Keratinocyte (primary cell): ENCODE measurements at regions not wholly inside any gene's neighbourhood (a gene's known extent, or its start where the extent isn't known, plus 50 kb on each side); places are given as distances from the start of the nearest gene placed in this dataset.

Experiments
- DNase-seq: peaks from one replicate; pipeline ENCODE4 v3.0.0-alpha.2; 2011; ENCODE audit warnings: low read depth, missing footprints, low spot score
- FAIRE-seq: peaks from 2 replicates; lab custom pipeline; 2011; peaks lifted over from hg19 to GRCh38; lab: Jason Lieb, UNC
- H2AFZ ChIP-seq: 2 replicates; pipeline ENCODE4 v1.6.0; 2012; ENCODE audit warnings: low read length, control low read depth, inconsistent platforms; ENCODE audit not compliant: control insufficient read depth
- H3K27ac ChIP-seq: 2 replicates; pipeline ENCODE4 v1.5.1; 2011; ENCODE audit warnings: low read length; ENCODE audit not compliant: control insufficient read depth, insufficient read depth
- H3K27me3 ChIP-seq: 3 replicates; pipeline ENCODE4 v1.6.0; 2011; ENCODE audit warnings: low read length; ENCODE audit not compliant: control insufficient read depth, insufficient read depth; ENCODE audit errors: extremely low read depth
- H3K36me3 ChIP-seq, 2 experiments: 2 replicates in 1 of 2; 3 replicates in 1 of 2; pipeline ENCODE4 v1.5.1; 2011; ENCODE audit warnings: low read length in 2 of 2, mild to moderate bottlenecking in 1 of 2; ENCODE audit not compliant: control insufficient read depth in 2 of 2, insufficient read depth in 2 of 2; ENCODE audit errors: extremely low read depth in 1 of 2
- H3K4me1 ChIP-seq: 3 replicates; pipeline ENCODE4 v1.5.1; 2011; ENCODE audit warnings: low read length; ENCODE audit not compliant: control insufficient read depth, insufficient read depth; ENCODE audit errors: extremely low read depth
- H3K4me2 ChIP-seq: 3 replicates; pipeline ENCODE4 v1.6.0; 2011; ENCODE audit warnings: low read depth, low read length; ENCODE audit not compliant: control insufficient read depth, insufficient read depth; ENCODE audit errors: extremely low read depth
- H3K4me3 ChIP-seq, 3 experiments: fragments of 200-600 bp in 1 of 3; sonication (generic) in 1 of 3; 2 replicates in 2 of 3; 3 replicates in 1 of 3; pipeline ENCODE4 v1.5.1; 2011 to 2016; ENCODE audit warnings: low read length in 3 of 3, mild to moderate bottlenecking in 3 of 3, control low read depth in 2 of 3, inconsistent platforms in 1 of 3, low read depth in 1 of 3, mixed read lengths in 1 of 3, mixed run types in 1 of 3, moderate library complexity in 1 of 3; ENCODE audit not compliant: control insufficient read depth in 2 of 3, insufficient read depth in 2 of 3; ENCODE audit errors: extremely low read depth in 1 of 3
- H3K79me2 ChIP-seq: 2 replicates; pipeline ENCODE4 v1.6.0; 2012; ENCODE audit warnings: low read length; ENCODE audit not compliant: control insufficient read depth, insufficient read depth
- H3K9ac ChIP-seq: 3 replicates; pipeline ENCODE4 v1.6.0; 2011; ENCODE audit warnings: low read length; ENCODE audit not compliant: control insufficient read depth, insufficient read depth; ENCODE audit errors: extremely low read depth
- H3K9me1 ChIP-seq: 3 replicates; pipeline ENCODE4 v1.6.0; 2011; ENCODE audit warnings: low read length; ENCODE audit not compliant: control insufficient read depth, insufficient read depth; ENCODE audit errors: extremely low read depth
- H3K9me3 ChIP-seq: 2 replicates; pipeline ENCODE4 v1.5.1; 2012; ENCODE audit warnings: low read depth, low read length; ENCODE audit not compliant: control insufficient read depth
- H4K20me1 ChIP-seq: 3 replicates; pipeline ENCODE4 v1.6.0; 2011; ENCODE audit warnings: low read length; ENCODE audit not compliant: control insufficient read depth, insufficient read depth; ENCODE audit errors: extremely low read depth
- CTCF ChIP-seq, 3 experiments: IDR thresholded peaks in 1 of 3; conservative IDR thresholded peaks in 1 of 3; optimal IDR thresholded peaks in 1 of 3; 2 replicates in 2 of 3; 3 replicates in 1 of 3; pipeline versions ENCODE3 to v1.5.1; 2011; ENCODE audit warnings: low read length in 3 of 3, mild to moderate bottlenecking in 3 of 3, moderate library complexity in 2 of 3, control low read depth in 1 of 3, inconsistent platforms in 1 of 3; ENCODE audit not compliant: insufficient read depth in 2 of 3; ENCODE audit errors: extremely low read depth in 1 of 3
- EZH2 ChIP-seq: IDR thresholded peaks from one replicate; pipeline ENCODE4 v1.6.1; 2012; ENCODE audit warnings: inconsistent platforms, mild to moderate bottlenecking, low read length, moderate library complexity
- dilution Hi-C: fragments of 300-500 bp; cut with MboI; formaldehyde crosslinking; loops from one replicate; pipeline ENCODE4 v1.7.0; 2020; ENCODE audit warnings: low sequenced_read_pairs; ENCODE audit not compliant: extremely low pct_ligation_motif_present

- Histone ChIP-seq H3K27ac (no peak overlapping the region), H3K27me3 (peaks cover 28% of the 10 kb centered on the region), H3K9ac (no peak overlapping the region), H4K20me1 (no peaks in the 10 kb centered on the region), H3K4me1 (no peaks in the 10 kb centered on the region), H3K4me2 (no peak overlapping the region), H3K9me1 (no peaks in the 10 kb centered on the region), H3K36me3 (no peaks in the 10 kb centered on the region), H2AFZ (no peak overlapping the region), H3K4me3 (no peak overlapping the region), H3K9me3 (no peaks in the 10 kb centered on the region), H3K79me2 (no peaks in the 10 kb centered on the region)
- DNase-seq (no peak), FAIRE-seq (no peak)
- dilution Hi-C loops: no loop called here
- no peak for TF ChIP-seq CTCF (optimal IDR thresholded peaks at IDR 0.05 in 1 of 3, IDR thresholded peaks at IDR 0.05 in 1 of 3, conservative IDR thresholded peaks at IDR 0.05 in 1 of 3; ENCODE audit: extremely low read depth in 1 of 3, insufficient read depth in 2 of 3, low read length in 3 of 3)
- no peak for TF ChIP-seq EZH2
Observed at GRCh38 chr2:19835781-19836281, 66.0 kb downstream of the TTC32 start.

GRCh38 chr2:19833978-19834377 is 67.8 kb downstream of the TTC32 start:
- H3K9me1 ChIP-seq: no peaks in the 10 kb centered on the region
- DNase-seq (no peak), FAIRE-seq (no peak)
- H3K27ac ChIP-seq: no peak overlapping the region
- no peak overlapping the region for H3K4me3 ChIP-seq
- no peaks in the 10 kb centered on the region for H3K9me3 ChIP-seq
- H4K20me1 ChIP-seq: no peaks in the 10 kb centered on the region
- no peaks in the 10 kb centered on the region for H3K36me3 ChIP-seq
- no peak overlapping the region for H3K9ac ChIP-seq
- dilution Hi-C loops: no loop called here
- no peak for TF ChIP-seq EZH2
- TF ChIP-seq CTCF (optimal IDR thresholded peaks at IDR 0.05 in 1 of 3, IDR thresholded peaks at IDR 0.05 in 1 of 3, conservative IDR thresholded peaks at IDR 0.05 in 1 of 3; ENCODE audit: extremely low read depth in 1 of 3, insufficient read depth in 2 of 3, low read length in 3 of 3): no peak
- H3K27me3 ChIP-seq: peaks cover 24% of the 10 kb centered on the region
- no peak overlapping the region for H3K4me2 ChIP-seq
- no peak overlapping the region for H2AFZ ChIP-seq
- no peaks in the 10 kb centered on the region for H3K4me1 ChIP-seq
- H3K79me2 ChIP-seq: no peaks in the 10 kb centered on the region
